HG02938 (cell line): ENCODE measurements at regions not wholly inside any gene's neighbourhood (a gene's known extent, or its start where the extent isn't known, plus 50 kb on each side); places are given as distances from the start of the nearest gene placed in this dataset.

Source experiments
- ATAC-seq: cut with Tn5 transposase; IDR thresholded peaks from one replicate; pipeline ENCODE4 v1.9.1; 2021; ENCODE audit warnings: mild to moderate bottlenecking, moderate library complexity; ENCODE audit not compliant: unreplicated experiment

DNA sequence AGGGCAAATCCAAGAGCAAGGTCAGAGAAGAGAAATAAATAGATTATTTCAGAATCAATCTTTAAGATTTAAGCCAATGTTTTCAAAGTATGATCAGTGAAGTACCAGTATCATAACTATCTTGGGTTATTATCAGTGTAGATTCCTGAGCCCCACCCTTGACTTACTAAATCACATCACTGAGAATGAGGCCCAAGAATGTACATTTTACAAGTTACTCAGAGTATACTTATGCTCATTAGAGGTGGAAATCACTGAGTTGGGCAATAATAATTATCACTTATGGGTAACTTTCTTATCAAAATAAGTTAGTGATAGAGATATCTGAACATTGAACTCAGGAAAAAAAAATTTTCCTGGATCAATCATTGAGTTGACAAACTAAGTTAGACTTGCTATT is 121.6 kb upstream of the NOCT start:
- no peak for ATAC-seq

DNA sequence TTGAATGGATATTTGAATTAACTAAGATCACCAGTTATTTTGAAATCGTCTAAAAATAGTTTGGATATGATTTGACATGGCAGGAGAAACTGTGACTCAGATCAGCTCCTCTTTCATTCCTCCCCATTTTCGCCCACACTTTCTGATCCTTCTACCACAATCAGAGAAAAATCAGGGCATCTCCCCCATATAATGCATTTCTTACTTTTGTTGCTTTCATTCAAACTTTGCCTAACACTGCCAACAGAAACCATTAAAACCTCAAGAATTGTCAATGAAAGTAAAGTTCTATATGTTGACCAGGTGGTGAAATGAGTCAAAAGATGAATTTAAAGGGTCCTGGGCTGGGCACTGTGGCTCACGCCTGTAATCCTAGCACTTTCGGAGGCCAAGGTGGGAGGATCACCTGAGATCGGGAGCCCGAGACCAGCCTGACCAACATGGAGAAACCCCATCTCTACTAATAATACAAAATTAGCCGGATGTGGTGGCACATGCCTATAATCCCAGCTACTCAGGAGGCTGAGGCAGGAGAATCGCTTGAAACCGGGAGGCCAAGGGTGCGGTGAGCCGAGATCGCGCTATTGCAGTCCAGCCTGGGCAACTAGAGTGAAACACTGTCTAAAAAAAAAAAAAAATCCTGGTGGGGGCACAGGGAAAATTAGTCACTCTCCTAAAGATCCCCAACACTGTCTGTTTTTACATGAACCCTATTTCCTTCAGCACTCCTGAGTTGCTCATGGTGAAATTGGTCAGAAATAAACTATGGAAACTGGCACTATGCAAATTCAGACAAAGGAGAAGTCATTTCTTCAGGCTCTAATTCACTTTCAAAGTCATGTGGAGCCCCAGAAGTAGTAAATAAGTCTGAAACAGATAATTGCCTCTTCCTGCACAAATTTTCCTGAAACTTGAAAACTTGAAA is 122.8 kb upstream of the NOCT start:
- no peak for ATAC-seq

DNA sequence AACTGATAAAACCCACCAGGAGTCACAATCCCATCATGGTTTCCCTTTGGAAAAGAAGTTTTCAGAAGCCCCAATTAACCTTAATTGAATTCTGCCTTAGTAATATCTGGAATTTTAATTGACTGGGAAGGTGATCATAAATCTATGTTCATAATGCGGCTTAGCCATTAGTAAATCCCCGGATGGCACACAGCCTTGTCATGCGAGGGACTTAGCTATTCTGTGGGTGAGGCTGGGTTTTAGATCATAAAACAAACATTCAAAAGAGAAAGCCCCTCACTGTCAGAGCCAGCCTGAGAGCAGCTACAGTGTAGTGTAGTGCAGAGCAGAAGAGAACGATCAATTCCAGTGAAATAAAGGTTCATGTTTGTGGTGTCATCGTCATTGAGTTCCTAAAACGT is 124.0 kb upstream of the NOCT start:
- ATAC-seq = no peak

DNA sequence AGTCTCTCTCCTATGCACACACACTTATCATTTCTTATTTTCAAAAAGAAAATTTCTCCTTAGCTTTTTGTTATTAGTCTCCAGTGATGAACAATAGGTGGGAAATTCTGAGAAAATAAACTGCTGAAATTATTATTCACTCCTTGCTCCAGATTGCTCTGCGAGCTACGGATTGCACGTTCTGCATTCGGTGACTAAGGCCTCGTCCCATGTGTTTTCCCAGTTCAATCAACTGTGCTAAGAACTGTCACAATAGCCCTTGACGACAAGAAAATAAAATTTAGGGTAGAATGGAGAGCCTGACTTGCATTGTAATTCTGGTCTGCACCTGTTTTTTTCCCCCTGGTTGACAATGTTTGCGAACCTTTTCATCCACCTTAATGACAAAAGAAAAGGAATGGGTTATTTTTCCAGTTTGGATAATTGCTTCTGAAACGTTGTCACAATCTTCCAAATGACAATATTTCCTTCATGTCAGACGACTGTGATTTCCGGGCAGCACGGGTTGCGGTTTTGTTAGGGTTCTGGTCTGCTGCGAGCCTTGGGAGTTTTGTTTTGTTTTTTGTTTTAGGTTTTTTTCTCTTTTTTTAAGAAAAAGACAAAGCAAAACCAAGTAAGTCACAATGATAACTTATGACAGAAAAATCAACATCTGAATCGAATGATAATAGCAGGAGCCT is 124.5 kb upstream of the NOCT start:
- no peak for ATAC-seq

DNA sequence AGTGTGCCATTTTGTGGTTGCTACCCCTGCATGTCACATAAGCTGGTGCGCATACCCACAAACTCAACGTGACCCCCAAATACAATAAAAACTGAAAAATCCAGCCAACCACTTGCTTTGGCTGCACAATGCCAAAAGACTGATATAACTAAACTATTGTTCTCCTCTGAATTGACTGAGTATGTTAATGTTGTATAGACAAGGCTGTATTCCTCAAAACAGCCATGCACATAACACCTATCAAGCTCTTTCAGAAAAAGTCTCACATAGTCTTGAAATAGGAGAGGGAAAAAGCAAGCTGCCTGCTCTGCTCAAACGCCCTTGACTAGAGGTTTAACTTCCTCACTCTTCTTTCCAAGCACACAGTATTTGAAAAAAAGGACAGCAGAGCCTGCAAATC is 126.4 kb upstream of the NOCT start:
- ATAC-seq = no peak

DNA sequence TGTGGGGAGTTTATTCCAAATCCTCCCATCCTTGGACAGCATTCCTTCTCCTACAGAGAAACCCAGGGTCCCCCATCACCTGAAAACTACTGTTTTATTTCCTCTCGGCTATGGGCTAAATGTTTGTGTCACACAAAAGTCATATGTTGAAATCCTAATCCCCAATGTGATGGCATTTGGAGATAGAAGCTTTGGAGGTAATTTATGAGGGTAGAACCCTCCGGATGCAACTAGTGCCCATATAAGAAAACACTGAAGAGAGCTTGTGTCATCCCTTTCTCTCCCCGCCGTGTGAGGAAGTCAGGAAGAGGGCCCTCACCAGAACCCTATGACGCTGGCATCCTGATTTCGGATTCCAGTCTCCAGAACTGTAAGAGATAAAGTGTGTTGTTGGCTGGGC is 127.8 kb upstream of the NOCT start:
- no peak for ATAC-seq

DNA sequence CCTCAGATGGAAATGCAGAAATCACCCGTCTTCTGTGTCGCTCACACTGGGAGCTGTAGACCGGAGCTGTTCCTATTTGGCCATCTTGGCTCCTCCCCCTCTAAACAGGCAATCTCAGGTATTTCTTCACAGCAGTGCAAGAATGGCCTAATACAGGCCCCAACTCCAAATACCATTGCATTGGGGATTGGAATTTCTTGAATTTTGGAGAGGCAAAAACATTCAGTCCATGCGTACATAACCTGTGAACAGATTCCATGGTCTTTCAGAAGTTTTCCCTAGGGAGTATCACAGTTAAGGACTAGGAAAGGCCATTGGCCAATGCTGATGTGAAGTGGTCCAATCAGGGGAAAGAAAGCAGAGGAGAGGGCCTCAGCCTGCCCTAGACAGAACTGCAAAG is 128.2 kb upstream of the NOCT start:
- no peak for ATAC-seq

DNA sequence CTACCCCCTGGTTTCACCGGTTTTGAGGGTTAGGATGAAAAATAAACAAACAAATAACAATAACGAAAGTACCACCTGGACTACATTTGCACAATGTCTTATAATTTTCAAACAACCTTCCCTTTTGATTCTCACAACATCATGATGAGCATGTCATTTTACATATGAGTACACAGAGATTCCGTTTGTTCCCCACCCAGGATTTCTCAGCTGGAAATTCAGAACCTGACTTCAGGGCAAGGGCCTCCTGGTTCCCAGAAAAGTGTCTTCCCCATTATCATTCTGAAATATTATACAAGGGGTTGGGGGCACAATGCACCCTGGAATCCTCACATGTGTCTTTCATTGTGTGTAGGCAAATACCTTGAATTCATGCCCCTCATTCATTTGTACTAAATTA is 135.8 kb upstream of the NOCT start:
- ATAC-seq = no peak

DNA sequence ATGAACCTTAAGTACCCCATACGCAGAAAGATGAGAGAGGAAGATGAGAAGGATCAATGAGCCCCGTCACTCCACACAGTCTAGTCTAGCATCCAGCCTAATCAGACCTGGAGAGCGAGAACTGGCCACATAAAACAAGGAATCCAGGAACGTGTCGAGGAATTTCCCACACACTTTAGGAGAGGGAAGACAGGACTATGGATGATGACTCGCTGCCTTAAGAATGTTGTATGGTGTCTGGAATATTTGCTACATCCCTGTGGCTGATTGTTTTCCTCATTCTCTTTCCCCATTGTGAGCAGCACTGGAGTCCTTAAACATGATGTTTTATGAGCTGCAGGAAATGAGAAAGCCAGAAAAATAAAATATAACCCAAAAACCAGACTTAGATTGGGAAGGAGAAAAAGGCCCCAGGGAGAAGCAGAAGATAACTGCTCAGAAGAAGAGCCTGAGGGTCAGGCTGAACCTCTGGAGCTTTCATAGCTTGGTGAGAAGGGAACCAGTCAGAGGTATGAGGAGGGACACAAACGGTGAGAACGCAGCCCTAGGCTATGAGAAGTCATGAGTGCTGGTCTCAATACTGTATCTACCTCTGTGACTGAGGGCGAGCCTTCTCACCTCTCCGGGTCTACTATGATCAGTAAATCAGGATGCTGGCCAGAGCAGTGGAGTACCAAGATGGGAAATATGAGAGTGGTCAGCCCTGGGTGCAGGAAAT is 139.5 kb upstream of the NOCT start:
- ATAC-seq = no peak

DNA sequence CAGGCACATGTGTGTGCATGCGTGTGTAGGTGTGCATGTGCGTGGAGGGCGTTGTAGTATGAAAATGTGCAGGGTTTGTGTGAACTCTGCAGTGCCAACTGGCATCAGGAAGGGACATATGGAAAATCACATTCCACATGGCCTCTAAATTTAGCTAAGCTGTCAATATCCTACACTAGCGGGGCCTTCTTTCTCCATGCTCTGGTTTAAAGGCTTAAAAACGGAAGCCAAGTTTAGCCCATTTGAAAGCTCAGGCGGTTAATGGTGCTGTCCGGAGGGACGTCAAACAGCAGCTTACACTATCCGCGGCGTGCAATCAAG is 144.1 kb upstream of the NOCT start:
- no peak for ATAC-seq

DNA sequence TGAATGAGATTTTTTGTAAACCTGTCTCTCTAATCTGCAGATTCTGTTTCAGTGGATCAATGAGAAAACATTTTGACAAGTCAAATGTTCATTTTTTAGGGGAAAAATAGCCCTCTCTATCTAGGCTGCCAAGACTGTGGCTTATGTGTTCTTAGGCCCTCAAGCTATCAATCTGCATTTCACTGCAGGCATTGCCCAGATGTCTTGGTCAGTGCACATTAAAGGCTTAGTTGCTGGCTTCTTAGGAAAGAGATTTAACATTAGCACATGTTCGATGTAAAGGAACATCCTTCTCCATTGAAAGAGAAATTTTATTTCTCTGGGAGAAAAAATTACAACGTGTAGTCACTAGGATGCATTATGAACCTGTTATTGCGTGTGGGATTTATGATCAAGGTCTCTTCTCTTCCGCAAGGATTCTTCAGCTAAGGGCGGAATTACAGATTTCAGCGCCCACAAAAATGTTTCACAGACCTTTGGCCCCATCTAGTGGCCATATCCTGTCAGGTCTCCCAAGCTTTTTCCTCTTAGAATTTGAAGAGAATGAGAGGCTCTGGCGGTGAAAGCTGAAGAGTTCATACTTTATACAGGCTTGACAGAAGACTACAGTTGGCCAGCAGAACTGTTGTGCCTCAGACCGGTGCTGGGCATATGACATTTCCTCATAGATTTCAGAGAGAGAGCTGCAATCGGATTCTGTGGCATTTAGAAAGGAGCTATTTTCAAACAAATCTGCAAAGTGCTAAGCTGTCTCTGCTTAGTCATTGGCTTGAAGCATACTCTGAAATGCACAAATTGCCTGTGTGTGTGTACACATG is 144.6 kb upstream of the NOCT start:
- ATAC-seq = peak; percentile 73

DNA sequence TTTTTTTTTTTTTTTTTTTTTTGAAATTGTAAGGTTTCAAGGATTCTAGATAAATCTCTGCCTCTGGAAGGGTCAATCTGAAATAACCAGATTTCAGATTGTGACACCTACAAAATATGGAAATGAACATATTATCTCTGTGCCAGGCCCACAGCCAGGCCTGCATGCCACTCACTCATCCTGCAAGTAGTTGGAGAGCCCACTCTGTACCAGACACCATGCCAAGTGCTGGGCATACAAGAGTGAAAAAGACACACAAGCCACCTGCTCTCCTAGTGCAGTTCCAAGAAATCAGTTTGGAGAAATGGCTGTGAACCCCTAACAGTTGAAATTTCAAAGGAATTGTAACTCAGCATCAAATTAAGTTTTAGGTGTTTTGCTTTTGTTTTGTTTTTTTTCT is 145.9 kb upstream of the NOCT start:
- no peak for ATAC-seq

DNA sequence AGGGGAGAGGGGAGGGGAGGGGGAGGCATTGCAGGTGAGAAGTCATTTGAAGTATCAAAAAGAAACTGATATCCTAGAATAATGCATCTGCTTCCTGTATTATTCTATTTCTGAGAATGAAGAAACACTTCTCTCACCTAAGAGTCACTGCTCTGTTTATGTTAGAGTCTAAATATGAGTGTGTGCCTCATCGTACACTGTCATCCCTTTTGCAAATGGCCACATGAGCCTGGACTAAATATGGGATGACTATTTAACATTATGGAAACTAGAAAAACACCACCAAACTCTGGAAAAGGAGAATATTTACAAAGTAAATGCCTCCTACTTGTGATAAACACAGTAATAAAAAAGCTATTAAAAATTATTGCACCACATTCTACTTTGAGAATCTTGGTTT is 146.4 kb upstream of the NOCT start:
- ATAC-seq = no peak

DNA sequence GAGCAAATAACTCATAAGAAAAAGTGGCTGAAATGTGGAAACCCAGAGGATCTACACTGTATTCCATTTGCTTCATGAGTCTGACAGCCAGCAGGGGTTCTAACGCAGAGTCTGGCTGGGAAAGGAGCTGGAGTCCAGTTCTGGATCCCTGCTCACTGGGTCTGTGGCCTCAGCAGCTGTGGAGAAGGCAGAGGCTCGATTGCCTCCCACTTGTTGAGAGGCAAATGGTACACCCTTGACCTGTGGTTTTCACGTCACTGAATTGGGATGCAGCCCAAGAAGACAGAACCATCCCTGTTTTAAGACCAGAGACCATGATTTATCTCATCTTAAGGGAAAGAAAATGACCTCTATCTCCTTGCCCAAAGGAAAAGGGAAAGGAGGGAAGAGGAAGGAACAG is 147.0 kb upstream of the NOCT start:
- ATAC-seq = no peak

DNA sequence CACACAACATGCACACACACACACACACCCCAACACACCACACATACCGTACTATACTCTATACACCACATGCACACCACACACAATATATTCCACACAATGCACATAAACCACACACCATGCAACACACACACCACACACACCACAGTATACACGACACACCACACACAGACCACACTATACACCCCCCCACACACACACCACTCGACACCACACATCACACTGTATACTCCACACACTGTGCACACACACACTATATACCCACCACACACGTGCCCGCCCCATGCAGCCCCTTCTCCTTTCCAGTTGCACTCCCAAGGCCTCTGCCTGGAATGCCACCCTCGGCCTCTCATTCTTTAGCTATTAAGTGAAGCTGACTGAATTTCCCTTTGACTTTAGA is 148.2 kb upstream of the NOCT start:
- no peak for ATAC-seq

DNA sequence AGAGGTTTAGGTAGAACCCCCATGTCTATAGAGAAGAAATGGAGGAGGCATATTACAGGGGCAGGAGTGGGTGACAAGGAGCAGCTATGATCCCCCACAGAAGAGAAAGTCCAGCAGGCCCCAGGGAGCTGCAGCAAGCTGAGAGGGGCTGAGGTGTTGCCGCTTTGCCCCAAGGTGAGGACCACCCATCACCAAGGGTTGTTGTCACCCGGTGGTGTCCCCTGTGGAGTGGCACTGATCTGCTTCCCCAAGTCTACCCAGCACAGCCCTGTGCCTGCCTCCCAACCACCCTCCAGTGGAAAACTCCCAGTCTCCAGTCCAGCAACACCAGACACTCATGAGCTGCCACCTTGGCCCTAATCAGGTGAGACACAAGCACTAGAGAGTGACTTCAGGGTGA is 149.3 kb upstream of the NOCT start:
- ATAC-seq = no peak

DNA sequence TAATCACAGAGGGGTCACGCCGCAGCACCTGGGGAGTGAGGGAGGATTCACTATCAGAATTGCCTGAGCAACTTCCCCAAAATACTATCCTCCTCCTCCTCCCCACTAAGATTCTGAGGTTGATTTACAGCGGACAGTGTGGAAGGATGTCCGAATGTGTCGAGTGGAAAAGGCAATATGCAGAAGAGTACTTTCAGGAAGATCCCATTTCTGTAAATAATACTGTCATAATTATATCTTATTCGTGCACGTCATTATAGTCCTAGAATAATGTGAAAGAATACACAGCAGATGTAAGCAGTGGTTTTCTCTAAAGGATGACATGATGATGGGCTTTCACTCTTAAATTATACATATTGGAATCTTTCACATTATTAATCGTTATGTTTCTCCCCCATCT is 149.8 kb upstream of the NOCT start:
- ATAC-seq = no peak

DNA sequence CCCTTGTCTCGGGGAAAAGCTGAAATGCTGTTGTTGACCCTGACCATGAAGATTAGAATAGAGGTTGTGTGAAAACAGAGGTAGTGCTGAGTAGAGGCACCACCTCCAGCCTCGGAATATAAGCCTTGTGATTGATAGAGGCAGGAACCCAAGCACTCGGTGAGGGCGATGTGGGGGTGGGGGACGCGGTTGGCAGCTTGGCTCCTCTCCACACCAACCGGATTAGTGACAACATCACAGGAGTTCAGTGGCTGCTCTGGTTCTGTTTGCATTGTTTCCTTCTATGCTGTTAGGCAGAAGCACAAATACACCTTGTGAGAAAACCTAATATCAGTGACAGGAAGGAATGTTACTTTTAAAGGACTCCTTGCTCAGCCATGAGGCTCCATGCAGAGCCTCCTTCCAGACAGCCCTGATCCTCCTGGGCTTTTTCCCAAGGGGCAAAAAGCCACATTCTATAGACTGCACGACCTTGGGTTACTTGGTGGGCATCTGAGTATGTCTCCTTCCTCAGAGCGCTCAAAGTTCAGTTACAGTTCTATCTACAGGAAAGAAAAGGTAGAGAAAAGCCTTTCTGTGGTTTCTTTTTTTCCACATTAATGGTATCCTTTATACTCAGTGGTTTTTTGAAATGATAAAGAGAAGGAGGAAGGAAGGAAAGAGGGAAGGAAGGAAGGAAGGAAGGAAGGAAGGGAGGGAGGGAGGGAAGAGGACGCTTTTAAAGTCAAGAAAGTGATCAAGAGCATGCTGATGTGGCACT is 150.4 kb upstream of the NOCT start:
- ATAC-seq = no peak

DNA sequence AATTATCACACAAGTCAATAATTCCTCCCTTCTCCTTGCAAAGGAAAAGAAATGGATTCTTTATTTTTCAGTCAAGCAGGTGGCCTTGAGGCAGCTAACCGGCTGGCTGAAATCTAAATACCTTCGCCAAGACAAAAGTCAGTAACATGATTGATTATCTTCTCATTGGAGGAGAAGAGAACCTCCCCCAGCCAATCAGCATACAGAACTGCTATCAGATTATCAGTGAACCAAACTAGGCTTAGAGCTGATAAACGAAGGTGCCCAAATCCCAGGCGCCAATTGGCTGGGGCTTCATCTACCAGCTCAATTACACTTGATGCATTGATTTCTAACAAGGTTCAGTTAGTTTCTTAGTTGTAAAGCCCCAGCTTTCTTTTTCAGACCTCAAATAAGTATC is 152.4 kb upstream of the NOCT start:
- ATAC-seq = no peak

DNA sequence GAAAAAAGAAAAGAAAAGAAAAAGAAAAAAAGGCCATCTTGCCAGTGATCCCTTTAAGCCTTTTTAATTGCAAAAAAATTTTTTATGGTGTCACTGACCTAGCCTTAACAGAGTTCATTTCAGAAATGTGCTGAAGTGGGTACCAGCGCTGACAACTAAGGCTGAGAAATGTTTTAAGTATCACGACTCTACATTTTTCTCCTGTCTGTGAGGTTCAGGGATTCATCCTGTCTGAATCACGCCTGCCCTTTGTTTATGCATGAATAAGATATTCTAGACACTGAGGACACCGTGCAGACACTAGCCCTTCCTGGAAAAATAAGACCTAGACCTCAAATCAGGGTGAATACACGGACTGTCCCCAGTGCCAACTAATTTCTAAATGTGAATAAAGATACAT is 154.4 kb upstream of the NOCT start:
- ATAC-seq = no peak
